ENCODE measurements at regions not wholly inside any gene's neighbourhood (a gene's known extent, or its start where the extent isn't known, plus 50 kb on each side); places are given as distances from the start of the nearest gene placed in this dataset.

- Mint-ChIP-seq H3K4me1 (ENCODE audit: low read depth in 2 of 2) (no peaks in the 10 kb centered on the region), H3K27me3 (peaks cover 17 to 43% of the 10 kb centered on the region in 2 donors), H3K36me3 (ENCODE audit: insufficient read depth) (no peaks in the 10 kb centered on the region), H3K27ac (no peak overlapping the region), H3K9me3 (no peaks in the 10 kb centered on the region), H3K4me3 (no peak overlapping the region)
- no peak for DNase-seq
- no peak for ATAC-seq (replicated peaks)
Measured at GRCh38 chr9:1794547-1795270, 220.4 kb upstream of the SMARCA2 start.

GRCh38 chr9:1804128-1804865 lies 210.8 kb upstream of the SMARCA2 start:
- Mint-ChIP-seq H3K4me1 (ENCODE audit: low read depth in 2 of 2) (peaks cover 0 to 3% of the 10 kb centered on the region in 2 donors), H3K27ac (no peak overlapping the region), H3K27me3 (no peaks in the 10 kb centered on the region), H3K36me3 (ENCODE audit: insufficient read depth) (no peaks in the 10 kb centered on the region), H3K9me3 (peaks cover 0 to 2% of the 10 kb centered on the region in 2 donors), H3K4me3 (no peak overlapping the region)
- no peak for ATAC-seq (replicated peaks)
- no peak for DNase-seq

GRCh38 chr9:1829719-1830118 lies 185.4 kb upstream of the SMARCA2 start:
- Mint-ChIP-seq H3K4me3 (no peak overlapping the region), H3K27me3 (peaks cover 29 to 35% of the 10 kb centered on the region in 2 donors), H3K36me3 (ENCODE audit: insufficient read depth) (no peaks in the 10 kb centered on the region), H3K27ac (no peak overlapping the region), H3K4me1 (ENCODE audit: low read depth in 2 of 2) (no peaks in the 10 kb centered on the region), H3K9me3 (no peaks in the 10 kb centered on the region)
- ATAC-seq (replicated peaks) = no peak
- DNase-seq = no peak

GRCh38 chr9:1832960-1833359 lies 182.2 kb upstream of the SMARCA2 start:
- Mint-ChIP-seq H3K4me3 (no peak overlapping the region), H3K4me1 (ENCODE audit: low read depth in 2 of 2) (no peaks in the 10 kb centered on the region), H3K36me3 (ENCODE audit: insufficient read depth) (no peaks in the 10 kb centered on the region), H3K27me3 (peaks cover 0 to 10% of the 10 kb centered on the region in 2 donors), H3K27ac (no peak overlapping the region), H3K9me3 (no peaks in the 10 kb centered on the region)
- ATAC-seq (replicated peaks) (no peak), DNase-seq (no peak)

- DNase-seq = no peak
- H3K4me1 Mint-ChIP-seq (ENCODE audit: low read depth in 2 of 2) = no peaks in the 10 kb centered on the region
- no peak for ATAC-seq (replicated peaks)
Measured at GRCh38 chr9:1837453-1838084, 177.6 kb upstream of the SMARCA2 start.

GRCh38 chr9:1839909-1840308 lies 175.2 kb upstream of the SMARCA2 start:
- ATAC-seq (replicated peaks) = no peak
- Mint-ChIP-seq H3K4me1 (ENCODE audit: low read depth in 2 of 2) (no peaks in the 10 kb centered on the region), H3K36me3 (ENCODE audit: insufficient read depth) (peaks cover 3% of the 10 kb centered on the region), H3K4me3 (no peak overlapping the region), H3K9me3 (no peaks in the 10 kb centered on the region), H3K27ac (no peak overlapping the region), H3K27me3 (peaks cover 0 to 17% of the 10 kb centered on the region in 2 donors)
- no peak for DNase-seq

More at GRCh38 chr9:1837453-1838084, 177.6 kb upstream of the SMARCA2 start:
- Mint-ChIP-seq H3K36me3 (ENCODE audit: insufficient read depth) (peaks cover 3% of the 10 kb centered on the region), H3K27me3 (peaks cover 0 to 27% of the 10 kb centered on the region in 2 donors), H3K9me3 (no peaks in the 10 kb centered on the region), H3K27ac (no peak overlapping the region), H3K4me3 (no peak overlapping the region)

- ATAC-seq (replicated peaks) (no peak), DNase-seq (no peak)
- Mint-ChIP-seq H3K4me1 (ENCODE audit: low read depth in 2 of 2) (no peaks in the 10 kb centered on the region), H3K9me3 (no peaks in the 10 kb centered on the region), H3K27ac (no peak overlapping the region), H3K27me3 (peaks cover 4 to 27% of the 10 kb centered on the region in 2 donors), H3K36me3 (ENCODE audit: insufficient read depth) (no peaks in the 10 kb centered on the region), H3K4me3 (no peak overlapping the region)
Measured at GRCh38 chr9:1845425-1845824, 169.7 kb upstream of the SMARCA2 start.

GRCh38 chr9:1855726-1856125 lies 159.4 kb upstream of the SMARCA2 start:
- H3K9me3 Mint-ChIP-seq = no peaks in the 10 kb centered on the region
- H3K27me3 Mint-ChIP-seq = peaks cover 7 to 16% of the 10 kb centered on the region in 2 donors
- DNase-seq (no peak), ATAC-seq (replicated peaks) (no peak)
- H3K4me1 Mint-ChIP-seq (ENCODE audit: low read depth in 2 of 2) = no peaks in the 10 kb centered on the region
- H3K27ac Mint-ChIP-seq = no peak overlapping the region
- no peak overlapping the region for H3K4me3 Mint-ChIP-seq
- H3K36me3 Mint-ChIP-seq (ENCODE audit: insufficient read depth) = no peaks in the 10 kb centered on the region

- peaks cover 11 to 22% of the 10 kb centered on the region in 2 donors for H3K27me3 Mint-ChIP-seq
- no peak overlapping the region for H3K27ac Mint-ChIP-seq
Measured at GRCh38 chr9:1857808-1858207, 157.3 kb upstream of the SMARCA2 start.

GRCh38 chr9:1869843-1870242 lies 145.3 kb upstream of the SMARCA2 start:
- DNase-seq = peak in 1 of 3 experiments; percentile 4
- peak; percentile 31 for ATAC-seq (replicated peaks)
- Mint-ChIP-seq H3K4me3 (no peak overlapping the region), H3K4me1 (ENCODE audit: low read depth in 2 of 2) (no peaks in the 10 kb centered on the region), H3K36me3 (ENCODE audit: insufficient read depth) (no peaks in the 10 kb centered on the region), H3K9me3 (no peaks in the 10 kb centered on the region), H3K27ac (no peak overlapping the region), H3K27me3 (peaks cover 16 to 18% of the 10 kb centered on the region in 2 donors)

More at GRCh38 chr9:1857808-1858207, 157.3 kb upstream of the SMARCA2 start:
- no peaks in the 10 kb centered on the region for H3K9me3 Mint-ChIP-seq
- ATAC-seq (replicated peaks) (no peak), DNase-seq (no peak)
- peaks cover 10 to 13% of the 10 kb centered on the region in 2 donors for H3K4me1 Mint-ChIP-seq (ENCODE audit: low read depth in 2 of 2)
- no peaks in the 10 kb centered on the region for H3K36me3 Mint-ChIP-seq (ENCODE audit: insufficient read depth)
- H3K4me3 Mint-ChIP-seq = no peak overlapping the region

GRCh38 chr9:1870915-1871314 lies 144.2 kb upstream of the SMARCA2 start:
- no peak overlapping the region for H3K4me3 Mint-ChIP-seq
- H3K4me1 Mint-ChIP-seq (ENCODE audit: low read depth in 2 of 2) = peaks cover 7 to 10% of the 10 kb centered on the region in 2 donors
- peaks cover 23 to 27% of the 10 kb centered on the region in 2 donors for H3K27me3 Mint-ChIP-seq
- no peak for ATAC-seq (replicated peaks)
- no peaks in the 10 kb centered on the region for H3K36me3 Mint-ChIP-seq (ENCODE audit: insufficient read depth)
- no peak overlapping the region for H3K27ac Mint-ChIP-seq
- DNase-seq = no peak
- H3K9me3 Mint-ChIP-seq = no peaks in the 10 kb centered on the region

- ATAC-seq (replicated peaks) (no peak), DNase-seq (no peak)
- H3K27me3 Mint-ChIP-seq = peaks cover 24 to 27% of the 10 kb centered on the region in 2 donors
- no peak overlapping the region for H3K4me3 Mint-ChIP-seq
- no peaks in the 10 kb centered on the region for H3K9me3 Mint-ChIP-seq
- H3K27ac Mint-ChIP-seq = no peak overlapping the region
- no peaks in the 10 kb centered on the region for H3K36me3 Mint-ChIP-seq (ENCODE audit: insufficient read depth)
- peaks cover 7 to 14% of the 10 kb centered on the region in 2 donors for H3K4me1 Mint-ChIP-seq (ENCODE audit: low read depth in 2 of 2)
Measured at GRCh38 chr9:1871626-1872419, 143.3 kb upstream of the SMARCA2 start.

GRCh38 chr9:1875251-1875851 lies 139.8 kb upstream of the SMARCA2 start:
- peaks cover 7 to 14% of the 10 kb centered on the region in 2 donors for H3K4me1 Mint-ChIP-seq (ENCODE audit: low read depth in 2 of 2)
- no peaks in the 10 kb centered on the region for H3K9me3 Mint-ChIP-seq
- H3K27me3 Mint-ChIP-seq = peaks cover 28 to 33% of the 10 kb centered on the region in 2 donors
- no peak for DNase-seq
- H3K27ac Mint-ChIP-seq = no peak overlapping the region
- H3K36me3 Mint-ChIP-seq (ENCODE audit: insufficient read depth) = no peaks in the 10 kb centered on the region
- H3K4me3 Mint-ChIP-seq = no peak overlapping the region
- ATAC-seq (replicated peaks) = no peak

Data from effector memory CD8-positive, alpha-beta T cell (primary cell).